Cardiac muscle cell (in vitro differentiated cells and primary cell): ENCODE measurements at regions not wholly inside any gene's neighbourhood (a gene's known extent, or its start where the extent isn't known, plus 50 kb on each side); places are given as distances from the start of the nearest gene placed in this dataset.
A peak's percentile ranks its signal among the peaks of the same experiment; 100 is the strongest.

Experiments used
- DNase-seq, 2 donors: peaks; one replicate each; pipeline versions ENCODE4 v3.0.0 to v3.0.0-alpha.2; 2010 to 2017; ENCODE audit warnings: low read depth in 1 of 2, low spot score in 1 of 2
- H3K27ac ChIP-seq: fragments of 200-600 bp; sonication (generic); 2 replicates; pipeline ENCODE4 v1.5.1; 2016
- H3K27me3 ChIP-seq: fragments of 200-600 bp; sonication (generic); 2 replicates; pipeline ENCODE4 v1.6.0; 2016; ENCODE audit warnings: control low read depth
- H3K36me3 ChIP-seq: fragments of 200-600 bp; sonication (generic); 2 replicates; pipeline ENCODE4 v1.5.1; 2016; ENCODE audit warnings: control low read depth
- H3K4me1 ChIP-seq: fragments of 200-600 bp; sonication (generic); 2 replicates; pipeline ENCODE4 v1.8.1; 2017; ENCODE audit warnings: low read depth, mild to moderate bottlenecking, mixed run types
- H3K4me3 ChIP-seq: fragments of 200-600 bp; sonication (generic); 2 replicates; pipeline ENCODE4 v1.5.1; 2016; ENCODE audit warnings: mild to moderate bottlenecking
- H3K9me3 ChIP-seq: fragments of 200-600 bp; sonication (generic); 2 replicates; pipeline ENCODE4 v1.5.1; 2017; ENCODE audit warnings: low read depth, mild to moderate bottlenecking, control low read depth
- CTCF ChIP-seq: IDR thresholded peaks from 2 replicates; pipeline ENCODE4 v1.5.1; 2012; ENCODE audit warnings: low read depth, mild to moderate bottlenecking, low read length

DNA sequence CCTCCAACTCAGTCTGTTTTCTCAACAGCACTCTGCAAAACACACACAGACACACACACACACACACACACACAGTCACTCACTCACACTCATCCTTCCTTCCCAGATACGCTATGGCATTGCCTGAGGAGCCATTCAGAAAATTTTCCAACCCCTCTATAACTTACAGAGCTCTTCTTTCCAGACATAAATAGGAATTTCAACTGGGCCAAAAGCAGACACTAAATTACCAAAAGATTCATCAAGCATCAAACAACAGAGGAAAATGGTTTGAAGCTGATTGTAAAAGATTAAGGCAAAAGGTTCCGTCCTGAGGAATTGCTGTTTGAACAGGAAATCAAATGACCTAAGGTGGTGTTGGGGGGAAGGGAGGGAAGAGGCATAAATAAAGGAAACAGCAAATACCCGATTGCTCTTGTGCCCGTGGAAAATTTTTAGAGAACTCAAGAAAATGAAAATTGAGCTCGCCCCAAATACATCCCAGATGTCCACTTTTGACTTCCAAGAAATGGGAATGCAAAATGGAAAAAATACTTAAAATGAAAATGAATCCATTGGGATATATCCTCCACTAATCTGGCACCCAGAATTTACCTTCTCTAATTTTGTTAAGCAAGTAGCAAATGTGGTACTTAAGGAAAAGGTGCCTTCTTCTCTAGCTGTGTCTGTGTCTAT lies 183.6 kb downstream of the QDPR start:
- no peak for TF ChIP-seq CTCF
- no peaks in the 10 kb centered on the region for H3K27me3 ChIP-seq
- H3K9me3 ChIP-seq, result no peaks in the 10 kb centered on the region
- no peaks in the 10 kb centered on the region for H3K36me3 ChIP-seq
- no peak overlapping the region for H3K27ac ChIP-seq
- H3K4me3 ChIP-seq, result no peak overlapping the region
- H3K4me1 ChIP-seq, result no peaks in the 10 kb centered on the region
- DNase-seq, result no peak

GRCh38 chr4:17327591-17327990 lies 184.3 kb downstream of the QDPR start:
- Histone ChIP-seq H3K36me3 (no peaks in the 10 kb centered on the region), H3K27ac (no peak overlapping the region), H3K27me3 (no peaks in the 10 kb centered on the region), H3K4me3 (no peak overlapping the region), H3K9me3 (no peaks in the 10 kb centered on the region), H3K4me1 (peaks cover 2% of the 10 kb centered on the region)
- TF ChIP-seq CTCF, result no peak
- peak in 1 of 2 donors; percentile 3 for DNase-seq

- Histone ChIP-seq H3K4me1 (peaks cover 5% of the 10 kb centered on the region), H3K36me3 (no peaks in the 10 kb centered on the region), H3K9me3 (no peaks in the 10 kb centered on the region), H3K4me3 (no peak overlapping the region), H3K27ac (no peak overlapping the region), H3K27me3 (no peaks in the 10 kb centered on the region)
- no peak for DNase-seq
- no peak for TF ChIP-seq CTCF
Observed at GRCh38 chr4:17326756-17327155, 185.1 kb downstream of the QDPR start.

DNA sequence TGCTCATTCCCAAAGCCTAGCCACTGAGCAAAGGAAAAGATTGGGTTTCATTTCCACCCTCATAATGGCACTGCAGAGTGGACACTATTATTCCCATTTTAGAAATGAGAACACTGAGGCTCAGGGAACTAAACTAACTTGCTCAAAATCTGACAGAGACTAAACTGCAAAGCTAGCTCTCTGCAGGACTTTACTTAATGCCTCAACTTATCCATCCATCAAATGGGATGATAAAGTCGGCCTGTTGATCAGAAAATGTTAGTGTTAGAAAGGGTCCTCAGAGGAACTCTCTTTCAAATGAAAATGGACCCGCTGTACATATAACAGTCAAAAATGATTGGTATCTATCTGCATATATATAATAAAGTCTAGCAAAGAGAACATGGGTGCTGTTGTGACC lies 186.8 kb downstream of the QDPR start:
- Histone ChIP-seq H3K36me3 (no peaks in the 10 kb centered on the region), H3K4me3 (no peak overlapping the region), H3K27me3 (no peaks in the 10 kb centered on the region), H3K27ac (no peak overlapping the region), H3K9me3 (no peaks in the 10 kb centered on the region), H3K4me1 (peaks cover 5% of the 10 kb centered on the region)
- no peak for DNase-seq
- no peak for TF ChIP-seq CTCF

GRCh38 chr4:17324386-17324830 lies 187.5 kb downstream of the QDPR start:
- Histone ChIP-seq H3K9me3 (no peaks in the 10 kb centered on the region), H3K27ac (no peak overlapping the region), H3K27me3 (no peaks in the 10 kb centered on the region), H3K4me1 (peaks cover 5% of the 10 kb centered on the region), H3K4me3 (no peak overlapping the region), H3K36me3 (no peaks in the 10 kb centered on the region)
- peak; percentile 67 for TF ChIP-seq CTCF
- peak; percentile 59 to 75 for DNase-seq
